ENCODE measurements at regions not wholly inside any gene's neighbourhood (a gene's known extent, or its start where the extent isn't known, plus 50 kb on each side); places are given as distances from the start of the nearest gene placed in this dataset.

- H3K79me1 ChIP-seq (ENCODE audit: low read depth in 1 of 2, low read length in 2 of 2) = no peaks in the 10 kb centered on the region
- peaks cover 4% of the 10 kb centered on the region; the same call in 1 of the 2 replicates for H3K9me1 ChIP-seq (ENCODE audit: insufficient read depth, low read length)
- no peak overlapping the region for H3K23ac ChIP-seq (ENCODE audit: low read depth, low read length)
- CTCF ChIA-PET = no interaction called here
- H4K20me1 ChIP-seq (ENCODE audit: insufficient read depth, low read length) = no peaks in the 10 kb centered on the region
- DNase-seq (no peak), ATAC-seq (ENCODE audit: low read depth) (no peak)
- no peak overlapping the region for H3K4me2 ChIP-seq (ENCODE audit: low read depth, low read length)
- no peak overlapping the region for H3K27ac ChIP-seq (ENCODE audit: insufficient read depth, low read length)
- H3K9me3 ChIP-seq (ENCODE audit: control insufficient read depth, insufficient read depth, low read length) = no peaks in the 10 kb centered on the region
- BruUV-seq (replicated peaks) = no TSS peak
- H3K36me3 ChIP-seq (ENCODE audit: control insufficient read depth, insufficient read depth, low read length) = no peaks in the 10 kb centered on the region
- H3K56ac ChIP-seq (ENCODE audit: extremely low read depth, insufficient read depth, low read length) = no peak overlapping the region
- H2AK9ac ChIP-seq (replicated peaks; ENCODE audit: low read depth, low read length, poor library complexity) = no peak overlapping the region
- H4K91ac ChIP-seq (ENCODE audit: insufficient read depth, low read depth, low read length) = no peak overlapping the region
- H2BK5ac ChIP-seq (ENCODE audit: low read depth, low read length, poor library complexity, severe bottlenecking) = no peak overlapping the region
- intact Hi-C loops (cut with micrococcal nuclease) (no loop called here), in situ Hi-C loops (cut with MboI; ENCODE audit: low sequenced_read_pairs) (no loop called here), dilution Hi-C loops (cut with HindIII; ENCODE audit: low sequenced_read_pairs, unreplicated experiment) (no loop called here)
- no peak overlapping the region for H3K18ac ChIP-seq (ENCODE audit: low read depth, low read length)
- TF ChIP-seq NFE2L2 (IDR thresholded peaks at IDR 0.05; ENCODE audit: low read depth, low read length) = no peak
- TF ChIP-seq RCOR1 (IDR thresholded peaks at IDR 0.05; ENCODE audit: insufficient replicate concordance, low read length) = no peak
- TF ChIP-seq FOS (IDR thresholded peaks at IDR 0.05; ENCODE audit: low read depth, low read length) = no peak
- no peak for TF ChIP-seq CTCF (conservative IDR thresholded peaks at IDR 0.05; ENCODE audit: low read depth, low read length)
- no peak for TF ChIP-seq CHD1 (IDR thresholded peaks at IDR 0.05; ENCODE audit: low read depth, low read length)
- no peak for TF ChIP-seq POLR2A (IDR thresholded peaks at IDR 0.05; ENCODE audit: low read depth, low read length)
- no peak for TF ChIP-seq SMC3 (IDR thresholded peaks at IDR 0.05; ENCODE audit: low read depth, low read length)
- no peak for TF ChIP-seq USF2 (IDR thresholded peaks at IDR 0.05; ENCODE audit: low read depth, low read length)
- no peak for TF ChIP-seq MXI1 (IDR thresholded peaks at IDR 0.05; ENCODE audit: borderline replicate concordance, low read depth, low read length)
- TF ChIP-seq RAD21 (IDR thresholded peaks at IDR 0.05; ENCODE audit: low read length) = no peak
- H2BK120ac ChIP-seq (ENCODE audit: low read depth, low read length) = no peak overlapping the region
- no peak overlapping the region for H2BK20ac ChIP-seq (ENCODE audit: low read depth, low read length)
- 83% methylated on average over 1 of the region's 2 CpGs; no CpG with 5 or more reads in 1 of the 2 experiments for WGBS, 2 experiments (ENCODE audit: extremely low coverage in 2 of 2, insufficient read length in 1 of 2)
- no peak overlapping the region for H2AFZ ChIP-seq (replicated peaks; ENCODE audit: low read length, poor library complexity)
- H3K9ac ChIP-seq (ENCODE audit: low read depth, low read length) = no peak overlapping the region
- H3K4me3 ChIP-seq (ENCODE audit: insufficient read depth, low read depth, low read length) = no peak overlapping the region
- H4K5ac ChIP-seq (ENCODE audit: low read depth, low read length) = no peak overlapping the region
- no peak overlapping the region for H3K4ac ChIP-seq (ENCODE audit: low read depth, low read length)
- no peak overlapping the region for H3K14ac ChIP-seq (replicated peaks; ENCODE audit: low read depth, low read length)
- H3K4me1 ChIP-seq (ENCODE audit: control insufficient read depth, insufficient read depth, low read length) = peaks cover 8% of the 10 kb centered on the region
- H2AK5ac ChIP-seq (ENCODE audit: low read depth, low read length) = no peak overlapping the region
- no peak overlapping the region for H2BK15ac ChIP-seq (ENCODE audit: low read depth, low read length)
- no peaks in the 10 kb centered on the region; the same call in 1 of the 2 replicates for H3K27me3 ChIP-seq (ENCODE audit: control insufficient read depth, insufficient read depth, low read length)
- no peak overlapping the region for H4K8ac ChIP-seq (ENCODE audit: low read depth in 2 of 2, low read length in 2 of 2)
- POLR2A ChIA-PET (ENCODE audit: unreplicated experiment) = no interaction called here
These were observed 175.3 kb upstream of the STT3B start for GRCh38 chr3:31357451-31357850.

Measured in IMR-90 (cell line).